ENCODE measurements at regions not wholly inside any gene's neighbourhood (a gene's known extent, or its start where the extent isn't known, plus 50 kb on each side); places are given as distances from the start of the nearest gene placed in this dataset.

GRCh38 chr10:58963101-58963534 is 213.3 kb upstream of the PHYHIPL start:
- Histone ChIP-seq H4K20me1 (replicated peaks; ENCODE audit: control insufficient read depth, extremely low read depth, insufficient read depth, low read length) (no peaks in the 10 kb centered on the region), H3K4me1 (ENCODE audit: control insufficient read depth, extremely low read depth, insufficient read depth, low read length) (no peaks in the 10 kb centered on the region), H3K4me3 (replicated peaks in 1 of 3; ENCODE audit: insufficient read depth in 1 of 3, low read depth in 1 of 3, low read length in 3 of 3) (no peak overlapping the region), H3K9me3 (replicated peaks; ENCODE audit: control insufficient read depth, insufficient read depth, low read length) (no peaks in the 10 kb centered on the region), H3K9ac (replicated peaks; ENCODE audit: extremely low read depth, insufficient read depth, low read length) (no peak overlapping the region), H3K79me2 (ENCODE audit: control insufficient read depth, insufficient read depth, low read length) (no peaks in the 10 kb centered on the region), H3K9me1 (replicated peaks; ENCODE audit: control insufficient read depth, extremely low read depth, insufficient read depth, low read length) (no peaks in the 10 kb centered on the region), H3K36me3 (ENCODE audit: control insufficient read depth in 2 of 2, extremely low read depth in 1 of 2, insufficient read depth in 2 of 2, low read length in 2 of 2) (no peaks in the 10 kb centered on the region), H3K4me2 (ENCODE audit: insufficient read depth, low read length) (no peak overlapping the region), H3K27ac (ENCODE audit: insufficient read depth, low read depth, low read length) (no peak overlapping the region), H2AFZ (ENCODE audit: low read depth, low read length) (no peak overlapping the region), H3K27me3 (ENCODE audit: control insufficient read depth in 2 of 2, insufficient read depth in 2 of 2, low read length in 2 of 2) (no peaks in the 10 kb centered on the region)
- no peak for FAIRE-seq
- ChIA-PET CTCF (no interaction called here), POLR2A (no interaction called here)
- no TSS peak for BruUV-seq (replicated peaks)
- dilution Hi-C loops (cut with MboI; ENCODE audit: extremely low pct_ligation_motif_present, low sequenced_read_pairs) (no loop called here), intact Hi-C loops (cut with micrococcal nuclease) (no loop called here)
- no peak for DNase-seq (ENCODE audit: low read depth, low spot score)
- TF ChIP-seq JUN (IDR thresholded peaks at IDR 0.05; ENCODE audit: borderline replicate concordance, insufficient read depth, insufficient read length, low read depth) (no peak), EZH2 (IDR thresholded peaks at IDR 0.05; ENCODE audit: borderline replicate concordance, low read depth, low read length, severe bottlenecking) (no peak), MAX (IDR thresholded peaks at IDR 0.05; ENCODE audit: insufficient read depth, insufficient read length) (no peak), GATA2 (IDR thresholded peaks at IDR 0.05; ENCODE audit: insufficient read depth, insufficient read length, low read depth, low read length) (no peak), CTCF (IDR thresholded peaks at IDR 0.05; ENCODE audit: extremely low read depth in 1 of 2, insufficient read depth in 1 of 2, low read depth in 1 of 2, low read length in 2 of 2) (no peak), FOS (IDR thresholded peaks at IDR 0.05; ENCODE audit: borderline replicate concordance, insufficient read depth, low read length) (no peak), POLR2AphosphoS5 (IDR thresholded peaks at IDR 0.05; ENCODE audit: insufficient read depth, low read depth, low read length) (no peak), POLR2A (IDR thresholded peaks at IDR 0.05; ENCODE audit: low read depth, low read length) (no peak), MYC (IDR thresholded peaks at IDR 0.05; ENCODE audit: low read depth, low read length) (no peak)

All from endothelial cell of umbilical vein (primary cell).